ENCODE measurements at regions not wholly inside any gene's neighbourhood (a gene's known extent, or its start where the extent isn't known, plus 50 kb on each side); places are given as distances from the start of the nearest gene placed in this dataset.

GRCh38 chr6:78268591-78269452 is 598.5 kb upstream of the IRAK1BP1 start:
- no peak for DNase-seq
- Mint-ChIP-seq H3K36me3 (no peaks in the 10 kb centered on the region), H3K9me3 (ENCODE audit: low read depth) (no peaks in the 10 kb centered on the region), H3K4me3 (no peak overlapping the region), H3K27me3 (no peaks in the 10 kb centered on the region), H3K27ac (no peak overlapping the region), H3K4me1 (no peaks in the 10 kb centered on the region)
- no peak for ATAC-seq
- CTCF ChIA-PET = no interaction called here

DNA sequence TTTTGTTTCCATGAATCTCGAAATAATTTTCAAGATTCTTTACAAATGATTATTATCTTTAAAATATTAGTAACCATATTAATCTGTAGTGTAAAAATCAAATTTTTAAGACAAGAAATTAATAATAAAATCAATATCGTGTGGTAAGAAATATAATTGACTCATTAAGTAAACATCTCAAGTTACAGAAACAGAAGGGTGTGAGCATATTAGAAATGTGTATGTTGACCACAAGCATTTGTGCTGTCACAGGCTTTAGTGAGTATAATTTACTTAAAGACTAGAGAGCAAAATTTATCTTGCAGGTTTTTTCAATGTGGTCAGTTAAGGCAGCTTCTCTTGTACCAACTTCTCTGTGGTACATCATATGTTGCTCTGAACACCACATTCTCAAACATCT is 566.5 kb upstream of the IRAK1BP1 start:
- CTCF ChIA-PET = no interaction called here
- no peak overlapping the region for H3K27ac Mint-ChIP-seq
- no peak for ATAC-seq

DNA sequence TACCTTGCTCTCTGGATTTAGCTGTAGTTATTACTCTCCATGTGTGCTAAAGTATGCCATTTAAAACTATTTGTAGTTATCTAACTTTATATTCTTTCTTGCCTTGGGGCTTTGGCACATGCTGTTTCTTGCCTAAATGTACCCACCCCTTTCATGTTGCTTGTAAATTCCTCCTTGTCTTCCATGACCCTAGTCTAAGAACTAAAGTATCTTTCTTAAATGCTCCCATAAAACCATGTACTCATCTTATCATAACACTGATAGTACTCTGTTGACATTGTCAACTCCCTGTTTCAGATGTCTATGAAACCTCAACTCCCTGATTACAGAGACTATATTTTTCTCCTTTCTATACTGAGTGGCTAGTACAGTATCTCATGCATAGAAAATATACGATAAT is 564.9 kb upstream of the IRAK1BP1 start:
- H3K4me3 Mint-ChIP-seq = no peak overlapping the region

More for the DNA sequence above, 566.5 kb upstream of the IRAK1BP1 start:
- no peak for DNase-seq
- H3K4me3 Mint-ChIP-seq = no peak overlapping the region
- no peaks in the 10 kb centered on the region for H3K36me3 Mint-ChIP-seq
- no peaks in the 10 kb centered on the region for H3K27me3 Mint-ChIP-seq
- no peaks in the 10 kb centered on the region for H3K9me3 Mint-ChIP-seq (ENCODE audit: low read depth)
- H3K4me1 Mint-ChIP-seq = no peaks in the 10 kb centered on the region

DNA sequence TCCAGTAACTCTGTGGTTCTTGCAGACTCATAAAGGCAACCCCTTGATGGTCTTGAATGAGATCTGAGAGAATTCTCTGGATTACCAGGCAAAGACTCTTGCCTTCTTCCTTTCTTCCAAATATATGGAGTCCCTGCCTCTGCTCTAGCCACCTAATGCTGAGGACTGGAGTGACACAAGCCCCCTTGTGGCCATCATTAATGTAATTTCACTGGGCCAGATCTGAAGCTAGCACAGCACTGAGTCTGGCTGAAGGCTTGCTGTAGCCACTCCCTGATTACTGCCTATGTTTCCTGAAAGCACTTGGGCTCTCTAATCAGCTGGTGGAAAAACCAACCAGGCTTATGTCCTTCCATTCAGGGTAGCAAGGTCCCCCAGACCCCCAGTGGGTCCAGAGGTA is 559.3 kb upstream of the IRAK1BP1 start:
- Mint-ChIP-seq H3K36me3 (no peaks in the 10 kb centered on the region), H3K27me3 (no peaks in the 10 kb centered on the region), H3K27ac (no peak overlapping the region), H3K4me3 (no peak overlapping the region), H3K4me1 (no peaks in the 10 kb centered on the region), H3K9me3 (ENCODE audit: low read depth) (no peaks in the 10 kb centered on the region)
- no peak for ATAC-seq
- DNase-seq = no peak
- CTCF ChIA-PET = no interaction called here

More for the DNA sequence above, 564.9 kb upstream of the IRAK1BP1 start:
- Mint-ChIP-seq H3K27ac (no peak overlapping the region), H3K27me3 (no peaks in the 10 kb centered on the region), H3K9me3 (ENCODE audit: low read depth) (no peaks in the 10 kb centered on the region), H3K4me1 (no peaks in the 10 kb centered on the region), H3K36me3 (no peaks in the 10 kb centered on the region)
- DNase-seq (no peak), ATAC-seq (no peak)
- CTCF ChIA-PET = no interaction called here

DNA sequence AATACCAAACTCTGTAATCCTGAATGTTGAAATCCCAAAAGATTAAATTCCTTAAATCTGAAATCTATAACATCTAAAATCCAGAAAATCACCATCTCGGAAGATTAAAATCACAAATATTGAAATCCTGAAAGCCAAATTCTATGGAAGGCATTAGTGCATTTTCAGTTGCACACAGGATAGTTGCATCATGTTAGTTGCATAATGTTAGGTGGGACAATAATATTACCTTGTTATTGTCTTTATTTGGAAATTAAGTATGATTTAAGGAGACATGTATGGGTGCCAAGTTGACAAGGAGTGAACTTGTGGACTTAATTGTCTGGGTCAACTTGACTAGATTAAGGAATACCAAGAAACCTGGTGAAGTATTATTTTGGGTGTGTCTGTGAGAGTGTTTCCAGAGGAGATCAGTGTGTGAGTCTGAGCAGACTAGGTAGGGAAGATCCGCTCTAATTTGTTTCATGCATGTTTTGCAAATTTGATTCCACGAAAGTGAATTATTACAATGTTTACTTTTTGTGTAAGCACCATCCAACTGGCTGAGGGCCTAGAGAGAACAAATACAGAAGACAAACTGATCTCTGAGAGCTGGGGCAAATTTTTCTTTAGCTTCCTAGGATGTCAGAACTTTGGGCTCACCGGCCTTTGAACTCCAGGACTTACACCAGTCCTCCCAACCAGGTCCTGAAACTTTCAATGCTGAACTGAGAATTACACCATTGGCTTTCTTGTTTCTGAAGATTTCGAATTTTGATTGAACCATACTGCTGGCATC is 545.1 kb upstream of the IRAK1BP1 start:
- DNase-seq (no peak), ATAC-seq (no peak)
- H3K36me3 Mint-ChIP-seq = no peaks in the 10 kb centered on the region
- peaks cover 2% of the 10 kb centered on the region for H3K9me3 Mint-ChIP-seq (ENCODE audit: low read depth)
- H3K4me3 Mint-ChIP-seq = no peak overlapping the region
- CTCF ChIA-PET = no interaction called here
- H3K4me1 Mint-ChIP-seq = no peaks in the 10 kb centered on the region
- no peaks in the 10 kb centered on the region for H3K27me3 Mint-ChIP-seq
- no peak overlapping the region for H3K27ac Mint-ChIP-seq

GRCh38 chr6:78324213-78324612 is 543.1 kb upstream of the IRAK1BP1 start:
- CTCF ChIA-PET = no interaction called here

GRCh38 chr6:78340755-78341154 is 526.6 kb upstream of the IRAK1BP1 start:
- CTCF ChIA-PET = no interaction called here

More at GRCh38 chr6:78324213-78324612, 543.1 kb upstream of the IRAK1BP1 start:
- H3K4me1 Mint-ChIP-seq = no peaks in the 10 kb centered on the region
- H3K27ac Mint-ChIP-seq = no peak overlapping the region
- no peaks in the 10 kb centered on the region for H3K36me3 Mint-ChIP-seq
- peaks cover 6% of the 10 kb centered on the region for H3K9me3 Mint-ChIP-seq (ENCODE audit: low read depth)
- DNase-seq (no peak), ATAC-seq (no peak)
- H3K27me3 Mint-ChIP-seq = no peaks in the 10 kb centered on the region
- no peak overlapping the region for H3K4me3 Mint-ChIP-seq

GRCh38 chr6:78345882-78346281 is 521.5 kb upstream of the IRAK1BP1 start:
- Mint-ChIP-seq H3K4me3 (no peak overlapping the region), H3K9me3 (ENCODE audit: low read depth) (peaks cover 2% of the 10 kb centered on the region), H3K27ac (no peak overlapping the region), H3K4me1 (no peaks in the 10 kb centered on the region), H3K27me3 (no peaks in the 10 kb centered on the region), H3K36me3 (no peaks in the 10 kb centered on the region)
- no peak for ATAC-seq
- DNase-seq = no peak
- CTCF ChIA-PET = no interaction called here

More at GRCh38 chr6:78340755-78341154, 526.6 kb upstream of the IRAK1BP1 start:
- Mint-ChIP-seq H3K4me1 (no peaks in the 10 kb centered on the region), H3K4me3 (no peak overlapping the region), H3K27ac (no peak overlapping the region), H3K9me3 (ENCODE audit: low read depth) (no peaks in the 10 kb centered on the region), H3K27me3 (no peaks in the 10 kb centered on the region), H3K36me3 (no peaks in the 10 kb centered on the region)
- ATAC-seq (no peak), DNase-seq (no peak)

GRCh38 chr6:78347191-78347916 is 520.0 kb upstream of the IRAK1BP1 start:
- H3K36me3 Mint-ChIP-seq = no peaks in the 10 kb centered on the region
- CTCF ChIA-PET = no interaction called here
- H3K4me3 Mint-ChIP-seq = no peak overlapping the region
- H3K27me3 Mint-ChIP-seq = no peaks in the 10 kb centered on the region
- no peak for DNase-seq
- H3K27ac Mint-ChIP-seq = no peak overlapping the region
- H3K9me3 Mint-ChIP-seq (ENCODE audit: low read depth) = peaks cover 2% of the 10 kb centered on the region
- ATAC-seq = no peak
- H3K4me1 Mint-ChIP-seq = no peaks in the 10 kb centered on the region

- CTCF ChIA-PET = no interaction called here
- no peaks in the 10 kb centered on the region for H3K36me3 Mint-ChIP-seq
- H3K4me1 Mint-ChIP-seq = no peaks in the 10 kb centered on the region
- H3K27me3 Mint-ChIP-seq = no peaks in the 10 kb centered on the region
- H3K4me3 Mint-ChIP-seq = no peak overlapping the region
- ATAC-seq (no peak), DNase-seq (no peak)
- H3K27ac Mint-ChIP-seq = no peak overlapping the region
- peaks cover 2% of the 10 kb centered on the region for H3K9me3 Mint-ChIP-seq (ENCODE audit: low read depth)
These were observed 514.3 kb upstream of the IRAK1BP1 start for GRCh38 chr6:78353040-78353439.

GRCh38 chr6:78363688-78364087 is 503.7 kb upstream of the IRAK1BP1 start:
- H3K4me1 Mint-ChIP-seq = no peaks in the 10 kb centered on the region
- DNase-seq (no peak), ATAC-seq (no peak)
- peaks cover 5% of the 10 kb centered on the region for H3K9me3 Mint-ChIP-seq (ENCODE audit: low read depth)
- no peaks in the 10 kb centered on the region for H3K27me3 Mint-ChIP-seq
- no peak overlapping the region for H3K27ac Mint-ChIP-seq
- H3K4me3 Mint-ChIP-seq = no peak overlapping the region
- CTCF ChIA-PET = no interaction called here
- no peaks in the 10 kb centered on the region for H3K36me3 Mint-ChIP-seq

- Mint-ChIP-seq H3K27me3 (no peaks in the 10 kb centered on the region), H3K4me3 (no peak overlapping the region)
These were observed 501.9 kb upstream of the IRAK1BP1 start for GRCh38 chr6:78365473-78365872.

GRCh38 chr6:78377056-78377455 is 490.3 kb upstream of the IRAK1BP1 start:
- H3K27ac Mint-ChIP-seq = no peak overlapping the region
- peaks cover 16% of the 10 kb centered on the region for H3K9me3 Mint-ChIP-seq (ENCODE audit: low read depth)
- CTCF ChIA-PET = no interaction called here
- H3K4me3 Mint-ChIP-seq = no peak overlapping the region
- ATAC-seq (no peak), DNase-seq (no peak)
- no peaks in the 10 kb centered on the region for H3K36me3 Mint-ChIP-seq
- H3K4me1 Mint-ChIP-seq = no peaks in the 10 kb centered on the region
- no peaks in the 10 kb centered on the region for H3K27me3 Mint-ChIP-seq

More at GRCh38 chr6:78365473-78365872, 501.9 kb upstream of the IRAK1BP1 start:
- ATAC-seq = no peak
- Mint-ChIP-seq H3K4me1 (no peaks in the 10 kb centered on the region), H3K9me3 (ENCODE audit: low read depth) (peaks cover 5% of the 10 kb centered on the region), H3K27ac (no peak overlapping the region), H3K36me3 (no peaks in the 10 kb centered on the region)
- no peak for DNase-seq
- CTCF ChIA-PET = no interaction called here
